Fibroblast of skin of back (primary cell): ENCODE measurements at regions not wholly inside any gene's neighbourhood (a gene's known extent, or its start where the extent isn't known, plus 50 kb on each side); places are given as distances from the start of the nearest gene placed in this dataset.
"Not testable (repeated sequence)": the region's sequence is repeated elsewhere in the genome, so short reads cannot be mapped to it uniquely, and the experiment has no call there.

ENCODE experiments used
- DNase-seq: peaks from one replicate; pipeline ENCODE4 v3.0.0-alpha.2; 2013

DNA sequence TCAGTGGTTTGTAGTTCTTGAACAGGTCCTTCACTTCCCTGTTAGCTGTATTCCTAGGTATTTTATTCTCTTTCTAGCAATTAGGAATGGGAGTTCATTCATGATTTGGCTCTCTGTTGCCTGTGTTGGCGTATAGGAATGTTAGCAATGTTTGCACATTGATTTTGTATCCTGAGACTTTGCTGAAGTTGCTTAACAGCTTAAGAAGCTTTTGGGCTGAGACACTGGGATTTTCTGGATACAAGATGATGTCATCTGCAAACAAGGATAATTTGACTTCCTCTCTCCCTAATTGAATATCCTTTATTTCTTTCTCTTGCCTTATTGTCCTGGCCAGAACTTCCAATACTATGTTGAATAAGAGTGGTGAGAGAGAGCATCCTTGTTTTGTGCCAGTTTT is 121.8 kb upstream of the RASA1 start:
- DNase-seq = peak; percentile 75

DNA sequence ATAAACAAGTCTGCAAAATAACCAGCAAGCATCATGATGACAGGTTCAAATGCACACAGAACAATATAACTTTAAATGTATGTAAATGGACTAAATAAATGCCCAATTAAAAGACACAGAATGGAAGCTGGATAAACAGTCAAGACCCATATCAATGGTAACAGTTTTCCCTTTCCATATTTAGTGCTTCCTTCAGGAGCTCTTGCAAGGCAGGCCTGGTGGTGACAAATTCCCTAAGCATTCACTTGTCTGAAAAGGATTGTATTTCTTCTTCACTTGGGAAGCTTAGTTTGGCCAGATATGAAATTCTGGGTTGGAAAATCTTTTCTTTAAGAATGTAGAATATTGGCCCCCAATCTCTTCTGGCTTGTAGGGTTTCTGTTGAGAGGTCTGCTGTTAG is 120.2 kb upstream of the RASA1 start:
- DNase-seq = peak; percentile 54

DNA sequence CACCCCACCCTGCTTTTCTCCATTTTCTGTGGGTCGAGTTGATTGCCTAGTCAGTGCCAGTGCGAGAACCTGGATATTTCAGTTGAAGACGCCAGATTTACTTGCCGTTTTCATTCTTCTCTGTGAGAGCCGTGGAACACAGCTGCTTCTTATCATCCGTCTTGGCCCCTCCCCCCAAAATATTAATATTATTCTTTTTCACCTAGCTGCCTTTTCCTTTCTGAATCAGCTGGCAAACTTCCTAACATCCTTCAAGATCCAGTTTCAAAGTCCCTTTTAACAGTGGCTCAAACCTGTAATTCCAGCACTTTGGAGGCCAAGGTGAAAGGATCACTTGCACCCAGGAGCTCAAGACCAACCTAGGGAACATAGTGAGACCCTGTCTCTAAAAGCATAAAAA is 117.1 kb upstream of the RASA1 start:
- no peak for DNase-seq

DNA sequence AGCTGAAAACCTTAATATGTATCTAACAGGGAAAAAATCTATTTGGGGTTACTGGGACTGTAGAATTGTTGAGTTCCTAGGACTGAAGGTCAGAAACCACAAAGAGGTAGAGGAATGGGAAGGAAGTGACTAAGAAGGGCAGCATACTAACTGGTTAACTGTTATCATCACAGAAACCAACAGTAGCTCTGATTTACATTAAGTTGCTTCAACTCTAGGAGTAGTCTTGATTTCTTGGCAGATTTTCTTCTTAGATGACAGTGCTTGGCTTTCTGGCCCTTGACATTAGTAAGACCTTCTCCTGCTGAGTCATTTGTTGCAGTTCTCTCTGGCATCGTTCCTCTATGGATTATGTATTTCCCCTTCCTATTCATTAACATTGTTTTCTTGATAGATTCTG is 116.1 kb upstream of the RASA1 start:
- DNase-seq = peak; percentile 92

DNA sequence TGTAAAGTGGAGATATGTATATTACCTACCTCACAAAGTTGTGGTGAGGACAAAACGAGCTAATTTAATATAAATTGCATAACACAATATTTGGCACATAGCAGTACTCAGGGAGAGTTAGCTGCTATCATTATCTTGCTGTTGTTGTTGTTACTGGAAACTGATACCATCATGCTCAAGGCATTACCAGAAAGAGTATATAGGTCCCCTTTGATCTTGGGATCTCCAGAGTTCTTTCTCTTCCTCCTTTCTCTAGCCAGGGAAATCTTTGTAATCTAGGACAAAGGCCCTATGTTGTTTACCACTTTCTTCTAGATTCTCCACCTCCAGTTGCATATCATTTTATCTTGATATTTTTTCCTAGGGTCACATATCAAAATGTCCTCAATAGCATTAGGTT is 114.8 kb upstream of the RASA1 start:
- DNase-seq = no peak

DNA sequence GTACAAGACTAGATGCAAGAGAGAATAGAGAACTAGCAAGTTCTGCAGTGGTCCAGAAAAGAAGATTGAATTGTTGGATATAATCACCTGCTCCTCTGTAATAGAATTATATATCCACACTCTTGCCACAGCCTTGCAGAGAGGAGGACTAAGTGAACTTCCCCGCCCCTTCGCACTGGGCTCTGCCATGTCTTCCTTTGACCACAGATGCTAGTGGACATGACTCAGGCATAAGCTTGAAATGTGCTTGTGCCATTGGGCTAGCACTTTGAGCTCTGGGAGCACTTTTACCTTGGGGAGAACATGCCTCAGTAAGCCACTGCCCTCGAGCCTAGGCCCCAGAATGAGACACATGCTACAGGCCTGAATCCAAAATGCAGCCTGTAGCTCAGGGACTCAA is 113.5 kb upstream of the RASA1 start:
- no peak for DNase-seq

- DNase-seq = no peak
Observed at GRCh38 chr5:87155106-87155505, 112.6 kb upstream of the RASA1 start.

DNA sequence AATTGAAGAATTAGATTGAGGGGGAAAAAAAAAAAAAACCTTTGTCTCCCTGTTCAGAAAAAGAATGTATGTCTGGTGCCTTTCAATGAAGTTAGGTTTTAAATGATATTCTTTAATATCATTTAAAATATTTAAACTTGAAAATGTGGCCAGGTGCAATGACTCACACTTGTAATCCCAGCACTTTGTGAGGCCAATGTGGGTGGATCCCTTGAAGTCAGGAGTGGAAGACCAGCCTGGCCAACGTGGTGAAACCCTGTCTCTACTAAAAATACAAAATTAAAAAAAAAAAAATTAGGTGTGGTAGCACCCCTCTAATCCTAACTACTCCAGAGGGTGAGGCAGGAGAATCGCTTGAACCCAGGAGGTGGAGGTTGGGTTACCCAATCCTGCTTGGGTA is 111.1 kb upstream of the RASA1 start:
- DNase-seq = no peak

DNA sequence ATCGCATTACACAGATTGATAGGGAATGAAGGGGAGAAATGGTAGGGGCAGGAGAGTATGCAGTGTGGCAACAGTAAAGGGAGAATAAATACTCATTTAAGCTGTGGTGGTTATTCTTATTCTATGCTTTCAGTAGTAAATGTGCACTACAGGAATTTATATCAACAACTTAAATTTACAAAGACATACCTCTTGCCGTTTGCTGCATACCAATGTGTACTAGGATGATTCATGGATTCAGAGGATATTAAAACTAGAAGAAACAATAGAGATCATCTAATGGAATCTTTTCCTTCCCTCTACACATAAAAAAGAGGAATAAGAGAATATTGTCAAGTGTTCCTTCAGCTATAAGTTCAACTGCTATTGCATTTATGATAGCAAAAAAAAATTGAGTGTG is 103.3 kb upstream of the RASA1 start:
- peak; percentile 64 for DNase-seq

- DNase-seq = no peak
Observed at GRCh38 chr5:87169300-87169991, 98.2 kb upstream of the RASA1 start.

GRCh38 chr5:87170799-87171198 is 96.9 kb upstream of the RASA1 start:
- no peak for DNase-seq

DNA sequence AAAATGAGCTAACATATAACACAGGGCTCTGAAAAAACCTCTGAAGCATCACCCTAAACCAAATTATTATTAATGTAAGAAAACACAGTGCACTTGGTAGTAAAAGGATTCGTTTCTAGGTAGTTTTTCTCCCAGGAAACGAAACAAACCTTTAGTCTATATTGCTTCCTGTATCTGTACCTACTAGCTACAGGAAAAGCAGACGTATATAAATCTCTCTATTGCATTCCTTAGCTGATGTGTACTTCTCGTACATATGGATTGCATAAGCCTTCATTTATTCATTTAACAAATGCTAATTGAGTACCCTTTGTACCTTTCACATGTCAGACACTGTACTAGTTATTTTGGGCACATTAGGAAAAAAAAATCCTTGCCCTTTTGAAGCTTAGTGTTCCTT is 85.0 kb upstream of the RASA1 start:
- DNase-seq = no peak

DNA sequence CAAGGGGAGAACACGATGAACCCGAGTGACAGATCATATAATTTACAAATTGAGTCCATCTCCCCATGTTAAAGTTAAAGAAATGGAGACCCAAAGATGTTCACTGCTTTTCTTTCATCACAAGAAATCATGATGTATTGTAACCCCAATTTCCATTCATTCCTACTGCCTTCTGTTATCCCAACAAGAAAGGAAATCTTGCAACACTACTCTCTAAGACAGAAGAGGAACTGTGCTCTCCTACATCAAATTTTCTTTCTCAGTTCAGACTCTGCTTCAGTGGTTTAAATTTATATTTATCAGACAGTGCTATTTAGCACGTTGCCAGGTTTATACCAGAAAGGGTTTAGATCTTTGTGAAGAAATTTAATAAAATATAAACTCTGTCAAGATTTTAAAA is 83.8 kb upstream of the RASA1 start:
- no peak for DNase-seq

- no peak for DNase-seq
Observed at GRCh38 chr5:87184605-87185004, 83.1 kb upstream of the RASA1 start.

GRCh38 chr5:87185838-87186237 is 81.8 kb upstream of the RASA1 start:
- DNase-seq = no peak

DNA sequence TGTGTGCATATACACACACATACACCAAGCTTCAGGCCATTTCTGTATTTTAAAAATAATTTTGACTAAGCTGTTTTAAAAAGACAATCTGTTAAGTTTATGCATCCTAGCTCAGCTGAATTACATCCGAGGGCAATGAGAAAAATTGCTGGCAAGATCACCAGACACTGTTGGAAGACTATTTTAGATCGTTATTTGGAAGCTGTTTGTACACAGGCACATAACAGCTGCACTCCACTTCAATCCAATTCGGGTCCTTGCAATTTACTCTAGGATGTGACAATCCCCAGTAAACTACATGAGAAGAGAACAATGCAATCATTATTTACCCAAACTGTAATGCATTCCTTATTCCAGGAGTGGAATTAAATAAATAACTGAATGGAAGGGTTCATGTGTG is 79.3 kb upstream of the RASA1 start:
- DNase-seq = no peak

- no peak for DNase-seq
Observed at GRCh38 chr5:87190041-87190440, 77.6 kb upstream of the RASA1 start.

- DNase-seq = no peak
Observed at GRCh38 chr5:87190687-87191086, 77.0 kb upstream of the RASA1 start.

- no peak for DNase-seq
Observed at GRCh38 chr5:87191645-87192044, 76.0 kb upstream of the RASA1 start.

DNA sequence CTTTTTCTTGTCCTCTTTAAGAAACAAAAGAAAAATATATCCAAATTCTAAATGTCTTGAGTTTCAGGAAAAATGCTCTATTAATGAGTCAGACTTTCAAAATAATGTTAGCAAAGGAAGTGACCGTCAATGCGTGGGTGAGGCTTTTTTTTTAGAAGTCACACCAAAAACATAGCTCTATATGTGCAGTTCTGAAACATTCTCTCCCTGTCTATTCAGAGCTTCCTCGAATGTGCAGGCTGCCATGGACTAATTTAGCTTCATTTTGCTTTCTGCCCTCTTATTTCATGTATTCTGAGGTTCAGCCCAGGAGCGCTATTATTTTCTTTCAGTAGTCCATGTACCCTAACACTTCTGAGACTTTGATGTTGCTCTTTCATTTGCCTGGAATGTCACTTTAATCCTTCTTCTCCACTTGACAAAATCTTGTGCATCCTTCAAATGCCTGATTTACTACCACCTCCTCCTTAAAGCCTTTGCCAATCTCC is 72.5 kb upstream of the RASA1 start:
- peak; percentile 80 for DNase-seq

GRCh38 chr5:87195616-87196015 is 72.1 kb upstream of the RASA1 start:
- peak; percentile 36 for DNase-seq

DNA sequence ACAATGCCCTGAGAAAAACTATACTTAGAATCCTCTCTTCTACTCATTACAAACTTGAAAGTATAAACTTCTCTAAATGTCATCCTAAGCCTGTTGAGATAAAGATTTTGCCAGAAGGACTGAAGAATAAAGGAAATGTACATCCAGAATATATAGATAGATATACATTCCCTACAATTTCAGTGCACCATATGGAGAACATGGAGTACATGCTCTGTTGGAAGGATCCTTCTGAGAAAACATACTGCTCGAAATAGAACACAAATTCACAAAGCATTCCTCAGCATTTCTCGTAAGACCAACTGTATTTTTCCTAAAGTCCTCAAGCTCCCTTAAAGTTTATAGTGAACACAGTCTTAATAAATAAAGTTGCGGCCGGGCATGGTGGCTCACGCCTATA is 69.7 kb upstream of the RASA1 start:
- DNase-seq = no peak

DNA sequence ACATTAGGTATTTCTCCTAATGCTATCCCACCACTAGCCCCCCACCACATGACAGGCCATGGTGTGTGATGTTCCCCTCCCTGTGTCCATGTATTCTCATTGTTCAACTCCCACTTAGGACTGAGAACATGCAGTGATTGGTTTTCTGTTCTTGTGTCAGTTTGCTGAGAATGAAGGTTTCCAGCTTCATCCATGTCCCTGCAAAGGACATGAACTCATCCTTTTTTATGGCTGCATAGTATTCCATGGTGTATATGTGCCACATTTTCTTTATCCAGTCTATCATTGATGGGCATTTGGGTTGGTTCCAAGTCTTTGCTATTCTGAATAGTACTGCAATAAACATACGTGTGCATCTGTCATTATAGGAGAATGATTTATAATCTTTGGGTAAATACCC is 68.4 kb upstream of the RASA1 start:
- not testable (repeated sequence) for DNase-seq

DNA sequence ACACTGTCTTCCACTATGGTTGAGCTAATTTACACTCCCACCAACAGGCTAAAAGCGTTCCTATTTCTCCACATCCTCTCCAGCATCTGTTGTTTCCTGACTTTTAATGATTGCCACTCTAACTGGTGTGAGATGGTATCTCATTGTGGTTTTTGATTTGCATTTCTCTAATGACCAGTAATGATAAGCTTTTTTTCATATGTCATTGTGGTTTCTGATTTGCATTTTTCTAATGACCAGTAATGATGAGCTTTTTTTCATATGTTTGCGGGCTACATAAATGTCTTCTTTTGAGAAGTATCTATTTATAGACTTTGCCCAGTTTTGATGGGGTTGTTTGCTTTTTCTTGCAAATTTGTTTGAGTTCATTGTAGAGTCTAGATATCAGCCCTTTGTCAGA is 68.0 kb upstream of the RASA1 start:
- not testable (repeated sequence) for DNase-seq

GRCh38 chr5:87210076-87210475 is 57.6 kb upstream of the RASA1 start:
- peak; percentile 78 for DNase-seq
